ENCODE measurements at regions not wholly inside any gene's neighbourhood (a gene's known extent, or its start where the extent isn't known, plus 50 kb on each side); places are given as distances from the start of the nearest gene placed in this dataset.

- CTCF ChIA-PET = interaction anchor here (1.6 kb wide), 1 partner anchor 399 kb away, joined by 6 read pairs; no protein-coding TSS in a partner anchor
- Histone ChIP-seq H3K9me3 (ENCODE audit: control insufficient read depth, insufficient read depth, low read length) (no peaks in the 10 kb centered on the region), H3K27ac (ENCODE audit: low read depth, low read length) (no peak overlapping the region), H3K4me3 (ENCODE audit: low read depth, low read length) (no peak overlapping the region), H3K27me3 (ENCODE audit: control insufficient read depth, insufficient read depth, low read length) (no peaks in the 10 kb centered on the region)
- DNase-seq (ENCODE audit: low read depth, low spot score) = no peak
- TF ChIP-seq CTCF (IDR thresholded peaks at IDR 0.05; ENCODE audit: low read depth, low read length) = no peak
- POLR2A ChIA-PET = no interaction called here
Measured at GRCh38 chr18:56176751-56177150, 461.6 kb downstream of the TXNL1 start.

- Histone ChIP-seq H3K27ac (ENCODE audit: low read depth, low read length) (no peak overlapping the region), H3K4me3 (ENCODE audit: low read depth, low read length) (no peak overlapping the region), H3K27me3 (ENCODE audit: control insufficient read depth, insufficient read depth, low read length) (no peaks in the 10 kb centered on the region), H3K9me3 (ENCODE audit: control insufficient read depth, insufficient read depth, low read length) (peaks cover 3% of the 10 kb centered on the region; the same call in 1 of the 2 replicates)
- CTCF ChIA-PET = interaction anchor here (1.6 kb wide), 1 partner anchor 401 kb away, joined by 6 read pairs; no protein-coding TSS in a partner anchor
- no peak for DNase-seq (ENCODE audit: low read depth, low spot score)
- TF ChIP-seq CTCF (IDR thresholded peaks at IDR 0.05; ENCODE audit: low read depth, low read length) = no peak
- POLR2A ChIA-PET = no interaction called here
Measured at GRCh38 chr18:56175330-56176001, 462.9 kb downstream of the TXNL1 start.

- POLR2A ChIA-PET = no interaction called here
Measured at GRCh38 chr18:56173542-56174220, 464.7 kb downstream of the TXNL1 start.

GRCh38 chr18:56172527-56172926 is 465.9 kb downstream of the TXNL1 start:
- DNase-seq (ENCODE audit: low read depth, low spot score) = no peak
- ChIA-PET POLR2A (no interaction called here), CTCF (no interaction called here)
- no peak for TF ChIP-seq CTCF (IDR thresholded peaks at IDR 0.05; ENCODE audit: low read depth, low read length)
- H3K4me3 ChIP-seq (ENCODE audit: low read depth, low read length) = no peak overlapping the region
- H3K9me3 ChIP-seq (ENCODE audit: control insufficient read depth, insufficient read depth, low read length) = peaks cover 3% of the 10 kb centered on the region; the same call in 1 of the 2 replicates
- H3K27me3 ChIP-seq (ENCODE audit: control insufficient read depth, insufficient read depth, low read length) = no peaks in the 10 kb centered on the region
- no peak overlapping the region for H3K27ac ChIP-seq (ENCODE audit: low read depth, low read length)

More at GRCh38 chr18:56173542-56174220, 464.7 kb downstream of the TXNL1 start:
- Histone ChIP-seq H3K9me3 (ENCODE audit: control insufficient read depth, insufficient read depth, low read length) (peaks cover 3% of the 10 kb centered on the region; the same call in 1 of the 2 replicates), H3K4me3 (ENCODE audit: low read depth, low read length) (no peak overlapping the region), H3K27me3 (ENCODE audit: control insufficient read depth, insufficient read depth, low read length) (no peaks in the 10 kb centered on the region), H3K27ac (ENCODE audit: low read depth, low read length) (no peak overlapping the region)
- DNase-seq (ENCODE audit: low read depth, low spot score) = peak; percentile 7
- CTCF ChIA-PET = no interaction called here
- no peak for TF ChIP-seq CTCF (IDR thresholded peaks at IDR 0.05; ENCODE audit: low read depth, low read length)

- no peak for DNase-seq (ENCODE audit: low read depth, low spot score)
- Histone ChIP-seq H3K27ac (ENCODE audit: low read depth, low read length) (no peak overlapping the region), H3K9me3 (ENCODE audit: control insufficient read depth, insufficient read depth, low read length) (peaks cover 3% of the 10 kb centered on the region; the same call in 1 of the 2 replicates), H3K4me3 (ENCODE audit: low read depth, low read length) (no peak overlapping the region), H3K27me3 (ENCODE audit: control insufficient read depth, insufficient read depth, low read length) (no peaks in the 10 kb centered on the region)
- TF ChIP-seq CTCF (IDR thresholded peaks at IDR 0.05; ENCODE audit: low read depth, low read length) = no peak
- ChIA-PET CTCF (no interaction called here), POLR2A (no interaction called here)
Measured at GRCh38 chr18:56171848-56172247, 466.5 kb downstream of the TXNL1 start.

Measured in AG04450 (cell line).